ENCODE measurements at regions not wholly inside any gene's neighbourhood (a gene's known extent, or its start where the extent isn't known, plus 50 kb on each side); places are given as distances from the start of the nearest gene placed in this dataset.
"Not testable (repeated sequence)": the region's sequence is repeated elsewhere in the genome, so short reads cannot be mapped to it uniquely, and the experiment has no call there.

DNA sequence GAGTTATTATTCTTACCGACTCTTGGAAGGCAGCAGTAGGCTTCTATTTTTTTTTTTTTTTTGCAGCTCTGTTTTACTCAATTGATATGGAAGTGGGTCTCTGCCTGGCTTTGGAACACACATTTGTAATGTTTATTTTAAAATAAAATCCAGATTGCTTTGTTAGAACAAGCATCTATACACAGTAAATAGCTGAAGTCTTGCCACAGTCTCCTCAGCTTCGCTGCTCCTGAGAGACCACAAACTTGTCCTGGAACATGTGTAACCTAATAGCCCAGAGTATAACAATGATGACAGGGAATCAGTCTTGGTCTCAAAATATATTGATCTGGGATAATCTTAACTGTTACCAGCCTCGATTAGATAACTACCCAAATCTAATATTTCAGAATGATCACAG, 299.8 kb upstream of the NOX3 start:
- no peak overlapping the region for H3K4me3 ChIP-seq (replicated peaks; ENCODE audit: insufficient read depth, low read length)

DNA sequence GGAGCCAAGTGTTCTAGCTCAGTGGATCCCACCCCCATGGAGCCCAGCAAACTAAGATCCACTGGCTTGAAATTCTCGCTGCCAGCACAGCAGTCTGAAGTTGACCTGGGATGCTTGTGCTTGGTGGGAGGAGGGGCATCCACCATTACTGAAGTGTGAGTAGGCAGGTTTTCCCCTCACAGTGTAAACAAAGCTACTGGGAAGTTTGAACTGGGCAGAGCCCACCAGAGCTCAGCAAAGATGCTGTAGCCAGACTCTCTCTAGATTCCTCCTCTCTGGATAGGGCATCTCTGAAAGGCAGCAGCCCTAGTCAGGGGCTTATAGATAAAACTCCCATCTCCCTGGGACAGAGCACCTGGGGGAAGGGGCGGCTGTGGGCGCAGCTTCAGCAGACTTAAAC, 293.1 kb upstream of the NOX3 start:
- not testable (repeated sequence) for H3K27me3 ChIP-seq (ENCODE audit: insufficient read depth, poor library complexity, severe bottlenecking); H3K4me3 ChIP-seq (replicated peaks; ENCODE audit: insufficient read depth, low read length); H3K27ac ChIP-seq (replicated peaks); DNase-seq (ENCODE audit: low read depth in 1 of 2, low spot score in 1 of 2)

More for the DNA sequence above, 299.8 kb upstream of the NOX3 start:
- no peak for DNase-seq (ENCODE audit: low read depth in 1 of 2, low spot score in 1 of 2)
- Histone ChIP-seq H3K27me3 (ENCODE audit: insufficient read depth, poor library complexity, severe bottlenecking) (no peaks in the 10 kb centered on the region), H3K27ac (replicated peaks) (no peak overlapping the region)
- no peak for TF ChIP-seq SPI1 (IDR thresholded peaks at IDR 0.05; ENCODE audit: borderline replicate concordance, low read depth)
- no peak for TF ChIP-seq GABPA (IDR thresholded peaks at IDR 0.05; ENCODE audit: low read depth)
- TF ChIP-seq POLR2AphosphoS5 (IDR thresholded peaks at IDR 0.05; ENCODE audit: low read depth), result no peak
- TF ChIP-seq, protein P1, sequence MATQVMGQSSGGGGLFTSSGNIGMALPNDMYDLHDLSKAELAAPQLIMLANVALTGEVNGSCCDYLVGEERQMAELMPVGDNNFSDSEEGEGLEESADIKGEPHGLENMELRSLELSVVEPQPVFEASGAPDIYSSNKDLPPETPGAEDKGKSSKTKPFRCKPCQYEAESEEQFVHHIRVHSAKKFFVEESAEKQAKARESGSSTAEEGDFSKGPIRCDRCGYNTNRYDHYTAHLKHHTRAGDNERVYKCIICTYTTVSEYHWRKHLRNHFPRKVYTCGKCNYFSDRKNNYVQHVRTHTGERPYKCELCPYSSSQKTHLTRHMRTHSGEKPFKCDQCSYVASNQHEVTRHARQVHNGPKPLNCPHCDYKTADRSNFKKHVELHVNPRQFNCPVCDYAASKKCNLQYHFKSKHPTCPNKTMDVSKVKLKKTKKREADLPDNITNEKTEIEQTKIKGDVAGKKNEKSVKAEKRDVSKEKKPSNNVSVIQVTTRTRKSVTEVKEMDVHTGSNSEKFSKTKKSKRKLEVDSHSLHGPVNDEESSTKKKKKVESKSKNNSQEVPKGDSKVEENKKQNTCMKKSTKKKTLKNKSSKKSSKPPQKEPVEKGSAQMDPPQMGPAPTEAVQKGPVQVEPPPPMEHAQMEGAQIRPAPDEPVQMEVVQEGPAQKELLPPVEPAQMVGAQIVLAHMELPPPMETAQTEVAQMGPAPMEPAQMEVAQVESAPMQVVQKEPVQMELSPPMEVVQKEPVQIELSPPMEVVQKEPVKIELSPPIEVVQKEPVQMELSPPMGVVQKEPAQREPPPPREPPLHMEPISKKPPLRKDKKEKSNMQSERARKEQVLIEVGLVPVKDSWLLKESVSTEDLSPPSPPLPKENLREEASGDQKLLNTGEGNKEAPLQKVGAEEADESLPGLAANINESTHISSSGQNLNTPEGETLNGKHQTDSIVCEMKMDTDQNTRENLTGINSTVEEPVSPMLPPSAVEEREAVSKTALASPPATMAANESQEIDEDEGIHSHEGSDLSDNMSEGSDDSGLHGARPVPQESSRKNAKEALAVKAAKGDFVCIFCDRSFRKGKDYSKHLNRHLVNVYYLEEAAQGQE (IDR thresholded peaks at IDR 0.05; ENCODE audit: insufficient replicate concordance, low read depth), result no peak
- TF ChIP-seq, protein P2, sequence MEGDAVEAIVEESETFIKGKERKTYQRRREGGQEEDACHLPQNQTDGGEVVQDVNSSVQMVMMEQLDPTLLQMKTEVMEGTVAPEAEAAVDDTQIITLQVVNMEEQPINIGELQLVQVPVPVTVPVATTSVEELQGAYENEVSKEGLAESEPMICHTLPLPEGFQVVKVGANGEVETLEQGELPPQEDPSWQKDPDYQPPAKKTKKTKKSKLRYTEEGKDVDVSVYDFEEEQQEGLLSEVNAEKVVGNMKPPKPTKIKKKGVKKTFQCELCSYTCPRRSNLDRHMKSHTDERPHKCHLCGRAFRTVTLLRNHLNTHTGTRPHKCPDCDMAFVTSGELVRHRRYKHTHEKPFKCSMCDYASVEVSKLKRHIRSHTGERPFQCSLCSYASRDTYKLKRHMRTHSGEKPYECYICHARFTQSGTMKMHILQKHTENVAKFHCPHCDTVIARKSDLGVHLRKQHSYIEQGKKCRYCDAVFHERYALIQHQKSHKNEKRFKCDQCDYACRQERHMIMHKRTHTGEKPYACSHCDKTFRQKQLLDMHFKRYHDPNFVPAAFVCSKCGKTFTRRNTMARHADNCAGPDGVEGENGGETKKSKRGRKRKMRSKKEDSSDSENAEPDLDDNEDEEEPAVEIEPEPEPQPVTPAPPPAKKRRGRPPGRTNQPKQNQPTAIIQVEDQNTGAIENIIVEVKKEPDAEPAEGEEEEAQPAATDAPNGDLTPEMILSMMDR (IDR thresholded peaks at IDR 0.05; ENCODE audit: insufficient read depth, low read length), result no peak

DNA sequence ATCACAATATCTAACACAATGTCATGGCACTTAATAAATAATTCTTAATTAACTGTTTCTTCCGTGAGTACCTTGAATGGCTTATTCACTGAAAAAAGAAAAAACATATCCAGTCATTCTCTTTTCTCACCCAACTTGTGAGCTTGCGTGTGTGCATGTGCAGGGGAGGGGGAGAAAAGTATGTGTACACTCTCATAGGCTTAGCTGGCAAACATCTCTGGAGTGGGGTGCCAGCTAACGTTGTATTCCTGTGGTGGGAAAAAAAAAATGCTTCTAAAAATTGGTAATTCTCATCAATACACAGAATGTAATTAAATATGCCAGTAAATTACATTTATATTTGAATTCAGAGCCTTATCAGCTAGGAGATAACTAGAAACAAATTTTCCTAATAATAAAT, 291.9 kb upstream of the NOX3 start:
- Histone ChIP-seq H3K4me3 (replicated peaks; ENCODE audit: insufficient read depth, low read length) (no peak overlapping the region), H3K27ac (replicated peaks) (no peak overlapping the region), H3K27me3 (ENCODE audit: insufficient read depth, poor library complexity, severe bottlenecking) (no peaks in the 10 kb centered on the region)
- TF ChIP-seq GABPA (IDR thresholded peaks at IDR 0.05; ENCODE audit: low read depth) (no peak), POLR2AphosphoS5 (IDR thresholded peaks at IDR 0.05; ENCODE audit: low read depth) (no peak), SPI1 (IDR thresholded peaks at IDR 0.05; ENCODE audit: borderline replicate concordance, low read depth) (no peak)
- TF ChIP-seq, protein P1 (IDR thresholded peaks at IDR 0.05; ENCODE audit: insufficient replicate concordance, low read depth), result no peak
- TF ChIP-seq, protein P2 (IDR thresholded peaks at IDR 0.05; ENCODE audit: insufficient read depth, low read length), result no peak
- DNase-seq (ENCODE audit: low read depth in 1 of 2, low spot score in 1 of 2), result no peak

DNA sequence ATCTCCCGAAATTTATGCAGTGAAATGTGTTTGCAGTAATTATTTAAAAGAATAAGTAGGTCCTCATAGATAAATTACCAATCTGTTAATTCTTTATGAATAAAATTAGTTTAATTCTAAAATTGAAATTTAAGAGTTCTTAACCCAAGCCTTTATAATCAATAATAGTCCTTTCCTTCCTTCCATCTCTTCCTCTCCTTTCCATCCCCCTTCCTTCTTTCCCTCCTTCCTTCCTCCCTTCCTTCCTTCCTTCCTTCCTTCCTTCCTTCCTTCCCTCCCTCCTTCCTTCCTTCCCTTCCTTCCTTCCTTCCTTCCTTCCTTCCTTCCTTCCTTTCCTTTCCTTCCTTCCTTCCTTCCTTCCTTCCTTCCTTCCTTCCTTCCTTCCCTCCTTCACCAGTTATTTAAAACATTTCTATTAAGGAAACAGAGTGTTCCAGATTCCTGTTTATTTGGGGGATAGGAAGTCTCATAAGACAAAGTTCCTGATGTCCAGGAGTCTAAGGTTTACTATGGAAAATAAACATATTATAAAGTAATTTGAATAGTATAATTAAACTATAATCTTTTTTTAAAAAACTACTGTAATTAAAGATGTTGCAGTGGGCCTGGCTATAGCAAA, 285.3 kb upstream of the NOX3 start:
- no peak for DNase-seq (ENCODE audit: low read depth in 1 of 2, low spot score in 1 of 2)
- TF ChIP-seq GABPA (IDR thresholded peaks at IDR 0.05; ENCODE audit: low read depth) (no peak), POLR2AphosphoS5 (IDR thresholded peaks at IDR 0.05; ENCODE audit: low read depth) (no peak), SPI1 (IDR thresholded peaks at IDR 0.05; ENCODE audit: borderline replicate concordance, low read depth) (no peak)
- TF ChIP-seq, protein P2 (IDR thresholded peaks at IDR 0.05; ENCODE audit: insufficient read depth, low read length), result no peak
- TF ChIP-seq, protein P1 (IDR thresholded peaks at IDR 0.05; ENCODE audit: insufficient replicate concordance, low read depth), result no peak
- no peak overlapping the region for H3K4me3 ChIP-seq (replicated peaks; ENCODE audit: insufficient read depth, low read length)
- no peaks in the 10 kb centered on the region for H3K27me3 ChIP-seq (ENCODE audit: insufficient read depth, poor library complexity, severe bottlenecking)
- no peak overlapping the region for H3K27ac ChIP-seq (replicated peaks)
